HUES48 (cell line): ENCODE measurements at regions not wholly inside any gene's neighbourhood (a gene's known extent, or its start where the extent isn't known, plus 50 kb on each side); places are given as distances from the start of the nearest gene placed in this dataset.

Source experiments
- H3K27ac ChIP-seq: one replicate; pipeline ENCODE4 v1.7.0; 2013; ENCODE audit warnings: low read depth, low read length, inconsistent platforms
- H3K27me3 ChIP-seq: 2 replicates; pipeline ENCODE4 v1.6.1; 2013; ENCODE audit warnings: mild to moderate bottlenecking, low read length; ENCODE audit not compliant: control insufficient read depth, insufficient read depth
- H3K36me3 ChIP-seq: 2 replicates; pipeline ENCODE4 v1.6.1; 2013; ENCODE audit warnings: low read length; ENCODE audit not compliant: control insufficient read depth, insufficient read depth
- H3K4me1 ChIP-seq: 2 replicates; pipeline ENCODE4 v1.6.1; 2013; ENCODE audit warnings: mild to moderate bottlenecking, low read length; ENCODE audit not compliant: control insufficient read depth, insufficient read depth
- H3K4me3 ChIP-seq: 2 replicates; pipeline ENCODE4 v1.5.1; 2013; ENCODE audit warnings: mild to moderate bottlenecking, low read depth, low read length
- H3K9ac ChIP-seq: 2 replicates; pipeline ENCODE4 v1.6.1; 2013; ENCODE audit warnings: mild to moderate bottlenecking, low read depth, low read length, moderate library complexity
- H3K9me3 ChIP-seq: 2 replicates; pipeline ENCODE4 v1.6.1; 2013; ENCODE audit warnings: low read length; ENCODE audit not compliant: control insufficient read depth, insufficient read depth

- no peaks in the 10 kb centered on the region for H3K9me3 ChIP-seq
- no peak overlapping the region for H3K9ac ChIP-seq
- no peak overlapping the region for H3K4me3 ChIP-seq
- no peaks in the 10 kb centered on the region for H3K36me3 ChIP-seq
- H3K27ac ChIP-seq = no peak overlapping the region
- no peaks in the 10 kb centered on the region for H3K4me1 ChIP-seq
- H3K27me3 ChIP-seq = no peaks in the 10 kb centered on the region
Measured at GRCh38 chr10:9900751-9901150, 1116.9 kb upstream of the CELF2 start.

- 0 out of 2 replicates have a peak, but pooled peaks cover 4% of the 10 kb centered on the region for H3K9me3 ChIP-seq
- H3K9ac ChIP-seq = no peak overlapping the region
- H3K27ac ChIP-seq = no peak overlapping the region
- no peak overlapping the region for H3K4me3 ChIP-seq
- H3K27me3 ChIP-seq = no peaks in the 10 kb centered on the region
- H3K4me1 ChIP-seq = no peaks in the 10 kb centered on the region
- no peaks in the 10 kb centered on the region for H3K36me3 ChIP-seq
Measured at GRCh38 chr10:9901971-9902370, 1115.7 kb upstream of the CELF2 start.

GRCh38 chr10:9910446-9910845, 1107.2 kb upstream of the CELF2 start:
- no peak overlapping the region for H3K9ac ChIP-seq
- H3K27me3 ChIP-seq = no peaks in the 10 kb centered on the region
- peaks cover 11% of the 10 kb centered on the region; the same call in 1 of the 2 replicates for H3K9me3 ChIP-seq
- H3K4me3 ChIP-seq = no peak overlapping the region
- no peaks in the 10 kb centered on the region for H3K36me3 ChIP-seq
- no peak overlapping the region for H3K27ac ChIP-seq
- peaks cover 6% of the 10 kb centered on the region; the same call in 1 of the 2 replicates for H3K4me1 ChIP-seq

DNA sequence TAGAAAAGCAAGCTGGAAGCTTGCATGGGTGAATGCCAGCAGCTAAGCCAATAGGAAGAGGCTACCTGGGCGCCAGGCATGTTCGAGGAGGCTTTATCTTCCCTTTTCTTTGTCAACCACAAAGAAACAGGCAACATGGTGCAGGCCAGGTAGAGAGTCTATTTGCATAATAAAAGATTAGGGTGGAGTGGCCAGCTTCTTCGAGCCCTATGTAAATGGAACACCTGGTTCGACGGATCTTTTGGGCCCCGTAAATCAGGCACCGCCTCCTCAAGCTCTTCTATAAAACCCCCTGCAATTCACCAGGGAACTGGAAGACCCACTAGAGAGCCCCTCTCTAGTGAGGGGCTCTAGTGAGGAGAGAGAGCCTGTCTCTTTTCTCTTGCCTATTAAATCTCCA, 1106.2 kb upstream of the CELF2 start:
- no peaks in the 10 kb centered on the region for H3K27me3 ChIP-seq
- H3K9me3 ChIP-seq = peaks cover 7% of the 10 kb centered on the region; the same call in 1 of the 2 replicates
- no peak overlapping the region for H3K27ac ChIP-seq
- H3K4me1 ChIP-seq = peaks cover 6% of the 10 kb centered on the region; the same call in 1 of the 2 replicates
- H3K36me3 ChIP-seq = no peaks in the 10 kb centered on the region
- H3K4me3 ChIP-seq = no peak overlapping the region
- no peak overlapping the region for H3K9ac ChIP-seq

GRCh38 chr10:9913876-9914514, 1103.7 kb upstream of the CELF2 start:
- H3K4me1 ChIP-seq = peaks cover 6% of the 10 kb centered on the region; the same call in 1 of the 2 replicates
- no peaks in the 10 kb centered on the region for H3K27me3 ChIP-seq
- no peaks in the 10 kb centered on the region for H3K36me3 ChIP-seq
- no peaks in the 10 kb centered on the region for H3K9me3 ChIP-seq
- no peak overlapping the region for H3K4me3 ChIP-seq
- no peak overlapping the region for H3K27ac ChIP-seq
- H3K9ac ChIP-seq = no peak overlapping the region

- H3K9ac ChIP-seq = no peak overlapping the region
Measured at GRCh38 chr10:9921544-9921943, 1096.1 kb upstream of the CELF2 start.

GRCh38 chr10:9922126-9922870, 1095.4 kb upstream of the CELF2 start:
- H3K4me1 ChIP-seq = no peaks in the 10 kb centered on the region
- H3K9ac ChIP-seq = no peak overlapping the region
- H3K36me3 ChIP-seq = no peaks in the 10 kb centered on the region
- H3K9me3 ChIP-seq = no peaks in the 10 kb centered on the region
- H3K27me3 ChIP-seq = no peaks in the 10 kb centered on the region
- no peak overlapping the region for H3K4me3 ChIP-seq
- no peak overlapping the region for H3K27ac ChIP-seq

More at GRCh38 chr10:9921544-9921943, 1096.1 kb upstream of the CELF2 start:
- Histone ChIP-seq H3K9me3 (no peaks in the 10 kb centered on the region), H3K27me3 (no peaks in the 10 kb centered on the region), H3K27ac (no peak overlapping the region), H3K4me1 (no peaks in the 10 kb centered on the region), H3K36me3 (no peaks in the 10 kb centered on the region), H3K4me3 (no peak overlapping the region)

DNA sequence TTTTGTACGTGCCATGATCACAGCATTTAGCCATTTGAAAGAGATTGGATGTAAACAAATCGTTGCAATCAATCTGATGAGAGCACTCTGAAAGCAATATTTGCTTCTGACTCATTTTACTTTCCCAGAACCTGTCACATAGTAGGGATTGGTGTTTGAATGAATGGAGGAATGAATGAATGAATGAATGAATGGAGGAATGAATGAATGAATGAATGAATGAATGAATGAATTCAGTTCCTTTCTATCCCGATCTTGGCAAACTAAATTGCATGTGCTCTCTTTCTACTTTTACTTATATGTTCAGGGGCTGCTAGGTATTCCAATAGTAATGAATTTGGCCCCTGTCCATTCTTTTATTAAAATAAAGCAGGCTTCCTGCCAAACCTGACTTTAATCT, 1091.7 kb upstream of the CELF2 start:
- Histone ChIP-seq H3K4me3 (no peak overlapping the region), H3K9ac (no peak overlapping the region)

GRCh38 chr10:9926881-9927280, 1090.8 kb upstream of the CELF2 start:
- Histone ChIP-seq H3K27me3 (no peaks in the 10 kb centered on the region), H3K36me3 (no peaks in the 10 kb centered on the region), H3K27ac (no peak overlapping the region), H3K4me1 (no peaks in the 10 kb centered on the region), H3K9ac (no peak overlapping the region), H3K9me3 (no peaks in the 10 kb centered on the region; the same call in 1 of the 2 replicates), H3K4me3 (no peak overlapping the region)

More for the DNA sequence above, 1091.7 kb upstream of the CELF2 start:
- no peaks in the 10 kb centered on the region for H3K36me3 ChIP-seq
- H3K27me3 ChIP-seq = no peaks in the 10 kb centered on the region
- H3K27ac ChIP-seq = no peak overlapping the region
- no peaks in the 10 kb centered on the region; the same call in 1 of the 2 replicates for H3K9me3 ChIP-seq
- H3K4me1 ChIP-seq = no peaks in the 10 kb centered on the region

DNA sequence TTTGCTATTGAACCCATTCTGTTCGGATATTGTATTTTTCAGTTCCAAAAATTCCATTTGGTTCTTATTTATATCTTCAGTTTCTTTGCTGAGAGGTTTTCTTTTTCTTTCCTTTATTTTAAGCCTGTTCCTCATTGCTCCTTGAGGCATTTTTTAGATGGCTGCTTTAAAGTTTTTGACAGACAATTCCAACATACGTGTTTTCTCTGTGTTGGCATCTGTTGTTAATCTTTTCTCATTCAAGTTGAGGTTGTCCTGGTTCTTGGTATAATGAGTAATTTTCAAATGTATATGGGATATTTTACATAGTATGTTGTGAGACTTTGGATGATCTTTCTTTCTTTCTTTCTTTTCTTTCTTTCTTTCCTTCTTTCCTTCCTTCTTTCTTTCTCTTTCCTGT, 1078.0 kb upstream of the CELF2 start:
- Histone ChIP-seq H3K9me3 (no peaks in the 10 kb centered on the region), H3K36me3 (no peaks in the 10 kb centered on the region), H3K27me3 (no peaks in the 10 kb centered on the region), H3K4me3 (no peak overlapping the region), H3K9ac (no peak overlapping the region), H3K4me1 (no peaks in the 10 kb centered on the region), H3K27ac (no peak overlapping the region)

DNA sequence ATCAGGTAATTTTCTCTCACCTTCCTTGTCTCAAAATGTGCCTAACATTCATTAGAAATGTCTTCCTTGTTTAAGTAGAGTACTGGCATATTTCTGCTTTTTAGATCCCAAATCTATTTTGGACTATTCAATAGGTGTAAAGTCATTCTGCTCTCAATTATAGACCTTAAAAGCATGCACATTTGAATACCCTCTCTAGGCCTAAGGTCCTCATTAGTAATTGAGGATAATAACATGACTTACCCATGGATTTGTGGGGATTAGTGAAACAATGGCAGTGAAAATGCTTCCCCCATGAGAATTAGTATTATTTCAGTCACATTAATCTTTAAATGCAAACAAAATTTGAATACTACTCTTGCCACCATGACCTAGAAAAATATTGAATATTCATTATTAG, 1073.0 kb upstream of the CELF2 start:
- no peak overlapping the region for H3K27ac ChIP-seq
- no peak overlapping the region for H3K9ac ChIP-seq
- H3K4me1 ChIP-seq = no peaks in the 10 kb centered on the region
- H3K36me3 ChIP-seq = no peaks in the 10 kb centered on the region
- H3K4me3 ChIP-seq = no peak overlapping the region
- no peaks in the 10 kb centered on the region for H3K27me3 ChIP-seq
- H3K9me3 ChIP-seq = no peaks in the 10 kb centered on the region
